CD1c-positive myeloid dendritic cell (primary cell): ENCODE measurements at regions not wholly inside any gene's neighbourhood (a gene's known extent, or its start where the extent isn't known, plus 50 kb on each side); places are given as distances from the start of the nearest gene placed in this dataset.

Source experiments
- DNase-seq: peaks from one replicate; pipeline ENCODE4 v3.0.0-alpha.2; 2016; ENCODE audit errors: extremely low spot score

DNA sequence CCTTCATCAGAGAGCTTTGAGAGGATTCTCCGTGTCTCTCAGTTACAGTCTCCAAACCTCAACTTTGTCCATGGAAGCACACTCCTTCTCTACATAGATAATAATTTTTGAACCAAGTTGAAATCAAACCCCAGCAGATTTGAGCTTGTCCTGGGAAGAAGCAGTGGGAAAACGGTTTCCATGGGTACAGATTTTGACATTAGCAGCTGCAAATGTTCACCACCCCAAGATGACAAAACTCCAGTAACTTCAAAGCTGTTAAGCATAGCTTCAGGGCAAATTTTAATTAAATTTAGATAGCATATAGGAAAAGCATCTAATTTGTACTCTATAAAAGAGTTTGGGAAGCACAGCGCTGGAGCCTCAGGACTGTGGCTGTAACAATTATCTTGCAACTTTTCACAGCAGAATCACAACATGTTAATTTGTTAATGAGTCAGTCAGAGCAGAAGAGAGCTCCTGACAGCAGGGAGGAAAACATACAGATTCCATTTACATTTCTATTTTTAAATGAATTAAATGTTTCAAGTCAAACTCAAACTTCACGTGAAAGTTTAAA lies 240.7 kb downstream of the BMP7 start:
- no peak for DNase-seq

DNA sequence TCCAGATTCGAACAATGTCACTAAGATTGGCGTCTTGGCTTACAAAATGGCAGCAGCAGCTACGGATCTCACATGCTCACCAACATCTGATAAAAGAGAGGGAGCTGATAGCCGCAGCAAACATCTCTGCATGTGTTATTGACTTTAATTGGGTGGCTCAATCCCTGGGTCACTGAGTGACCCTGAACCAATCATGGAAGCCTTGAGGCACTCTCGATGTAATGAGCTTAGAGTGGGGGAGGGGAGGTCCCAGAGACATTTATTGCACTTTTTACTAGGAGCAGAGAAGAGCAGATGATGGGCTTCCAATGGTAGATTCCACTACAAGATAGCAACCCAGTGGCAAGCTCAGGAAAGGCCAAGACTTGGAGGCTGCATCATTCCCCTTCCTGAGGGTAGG lies 238.7 kb downstream of the BMP7 start:
- DNase-seq = no peak

GRCh38 chr20:57030611-57031600 lies 235.5 kb downstream of the BMP7 start:
- DNase-seq = no peak

GRCh38 chr20:57031867-57032355 lies 234.5 kb downstream of the BMP7 start:
- DNase-seq = no peak

DNA sequence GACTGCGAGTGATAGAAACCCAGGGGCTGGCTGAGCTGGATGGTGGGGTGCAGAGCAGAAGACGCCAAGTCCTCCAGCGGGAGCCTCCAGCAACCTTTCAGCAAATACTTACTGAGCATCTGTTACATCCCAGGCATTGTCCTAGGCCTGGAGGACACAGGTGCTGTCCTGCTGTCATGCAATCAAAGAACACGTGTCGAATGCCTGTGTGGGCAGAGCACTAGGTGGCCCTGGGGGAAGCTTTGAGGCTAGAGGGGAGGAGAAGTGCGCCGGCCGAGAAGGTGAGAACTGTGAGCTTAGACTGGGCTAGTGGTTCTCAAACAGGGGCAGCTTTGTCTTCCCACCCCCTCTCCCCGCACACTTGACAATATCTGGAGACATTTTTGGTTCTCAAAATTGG lies 233.6 kb downstream of the BMP7 start:
- DNase-seq = no peak

GRCh38 chr20:57034001-57034400 lies 232.4 kb downstream of the BMP7 start:
- DNase-seq = no peak

DNA sequence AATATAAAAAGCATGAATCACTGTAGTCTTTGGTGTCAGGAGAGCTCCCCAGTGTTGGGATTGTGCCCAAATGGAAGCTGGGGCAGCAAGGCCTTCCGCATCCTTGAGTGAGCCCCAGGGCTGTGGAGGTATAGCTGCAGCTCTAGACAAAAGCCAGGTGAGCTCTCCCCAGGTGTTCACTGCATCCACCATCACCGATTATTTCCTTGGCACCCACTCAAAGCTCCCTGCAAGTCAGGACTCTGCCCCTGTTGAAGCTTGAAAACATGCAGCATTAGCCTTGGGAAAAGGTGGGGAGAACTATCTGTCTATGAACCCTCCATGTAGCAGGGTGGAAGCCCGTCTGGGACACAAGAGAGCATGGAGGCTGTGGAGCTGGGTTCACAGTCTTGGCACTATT lies 228.8 kb downstream of the BMP7 start:
- DNase-seq = no peak

- DNase-seq = no peak
These were observed 227.6 kb downstream of the BMP7 start for GRCh38 chr20:57038608-57039440.

- DNase-seq = no peak
These were observed 226.0 kb downstream of the BMP7 start for GRCh38 chr20:57040466-57040865.

DNA sequence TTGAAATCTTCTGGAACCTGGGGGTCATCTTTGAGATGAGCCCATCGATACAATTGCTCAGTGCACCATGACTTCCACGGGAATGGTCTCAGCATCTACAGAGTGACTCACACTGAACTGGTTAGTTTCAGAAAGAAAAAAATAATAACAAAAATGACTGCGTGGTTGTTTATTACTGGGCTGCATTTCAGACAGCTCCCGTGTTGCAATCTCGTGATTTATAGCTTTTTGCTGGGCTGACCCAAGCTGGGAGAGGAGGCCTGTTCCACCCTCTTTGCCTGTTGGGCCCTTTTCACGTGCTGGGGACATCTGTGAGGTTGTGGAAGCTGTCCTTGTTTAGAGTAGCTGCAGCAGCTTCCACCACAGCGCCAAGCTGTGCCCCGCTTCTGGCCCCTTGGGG lies 225.5 kb downstream of the BMP7 start:
- DNase-seq = no peak

GRCh38 chr20:57043091-57043490 lies 223.3 kb downstream of the BMP7 start:
- DNase-seq = no peak

DNA sequence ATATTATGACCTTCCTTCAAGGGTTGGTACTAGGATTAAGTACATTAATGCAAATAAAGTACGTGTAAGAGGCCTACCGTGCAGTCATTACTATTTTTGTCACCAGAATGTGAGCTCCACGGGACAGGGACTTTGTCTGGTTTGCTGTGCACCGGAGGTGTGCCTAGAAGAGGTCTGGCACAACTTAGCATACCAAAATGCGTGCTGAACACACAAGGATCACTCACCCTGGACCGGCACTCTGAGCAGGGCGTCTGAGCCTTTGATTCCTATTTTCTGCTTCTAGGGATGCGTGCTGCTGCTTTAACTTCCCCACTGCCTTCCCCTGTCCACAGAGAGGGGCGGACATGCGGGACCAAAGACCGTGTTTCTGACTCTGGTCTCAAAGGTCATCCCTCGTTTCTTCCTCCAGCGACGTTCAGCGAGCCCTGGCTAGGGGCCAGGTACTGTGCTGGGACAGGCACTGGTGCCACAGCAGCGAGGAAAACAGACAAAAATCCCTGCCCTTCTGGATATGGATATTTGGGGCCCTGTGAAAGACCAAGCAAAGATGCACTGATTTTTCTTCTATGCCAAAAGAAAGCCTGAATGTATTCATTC lies 222.7 kb downstream of the BMP7 start:
- no peak for DNase-seq

- no peak for DNase-seq
These were observed 219.0 kb downstream of the BMP7 start for GRCh38 chr20:57047281-57048026.

DNA sequence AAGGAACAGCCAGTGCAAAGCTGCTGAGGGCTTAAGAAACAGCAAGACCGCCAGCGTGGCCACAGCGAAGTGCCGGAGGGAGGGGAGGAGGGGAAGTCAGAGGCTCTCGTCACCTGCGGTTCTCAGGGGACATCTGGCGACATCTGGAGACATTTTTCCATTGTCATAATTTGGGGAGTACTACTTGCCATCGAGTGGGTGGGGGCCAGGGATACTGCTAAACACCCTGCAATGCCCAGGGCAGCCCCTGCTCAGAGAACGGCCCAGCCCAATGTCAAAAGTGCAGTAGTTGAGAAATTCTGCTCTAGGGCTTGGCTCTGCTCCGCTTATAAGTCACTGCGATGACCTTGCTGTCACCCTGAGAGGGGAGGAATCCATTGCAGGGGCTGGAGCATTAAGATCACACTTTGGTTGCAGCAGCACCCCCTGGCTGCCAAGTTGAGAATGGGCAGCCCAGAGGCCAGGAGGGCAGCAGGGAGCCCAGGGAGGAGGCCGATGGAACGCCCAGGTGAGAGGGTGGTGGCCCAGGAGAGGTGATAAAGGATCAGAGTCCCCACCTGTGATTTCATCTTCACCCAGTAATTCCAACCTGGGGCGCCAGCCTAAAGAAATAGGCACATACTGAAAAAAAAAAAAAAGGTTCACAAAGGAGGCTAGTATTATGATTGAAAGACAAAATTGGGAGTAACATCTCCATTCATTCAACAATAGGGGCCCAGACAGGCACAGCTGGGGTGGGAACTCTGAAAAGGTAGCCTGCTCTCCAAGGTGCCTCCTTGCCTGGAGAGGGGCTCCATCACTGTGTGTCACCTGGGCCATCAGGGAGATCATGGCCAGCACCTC lies 218.2 kb downstream of the BMP7 start:
- DNase-seq = peak; percentile 15

DNA sequence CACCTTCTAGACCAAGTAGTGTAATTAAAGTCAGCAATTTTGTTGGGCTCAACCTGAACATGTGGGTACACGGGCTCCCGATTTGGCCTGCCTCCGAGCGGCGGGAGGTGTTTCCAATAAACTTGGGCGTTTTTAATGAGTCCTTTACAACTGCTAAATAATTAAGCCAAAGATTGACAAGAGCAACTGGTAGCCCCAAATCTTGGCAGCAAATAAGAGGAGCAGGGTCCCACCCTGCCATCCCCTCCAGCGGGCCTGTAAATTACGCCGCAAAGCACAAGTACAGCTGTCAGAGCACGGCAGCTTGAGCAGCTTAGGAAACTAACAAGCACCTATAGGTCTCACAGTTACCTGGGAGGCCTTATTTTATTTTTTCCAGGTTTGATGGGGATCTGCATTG lies 217.1 kb downstream of the BMP7 start:
- DNase-seq = no peak

- no peak for DNase-seq
These were observed 215.3 kb downstream of the BMP7 start for GRCh38 chr20:57051096-57051495.

GRCh38 chr20:57053067-57053466 lies 213.4 kb downstream of the BMP7 start:
- no peak for DNase-seq

GRCh38 chr20:57053793-57054552 lies 212.5 kb downstream of the BMP7 start:
- DNase-seq = no peak

DNA sequence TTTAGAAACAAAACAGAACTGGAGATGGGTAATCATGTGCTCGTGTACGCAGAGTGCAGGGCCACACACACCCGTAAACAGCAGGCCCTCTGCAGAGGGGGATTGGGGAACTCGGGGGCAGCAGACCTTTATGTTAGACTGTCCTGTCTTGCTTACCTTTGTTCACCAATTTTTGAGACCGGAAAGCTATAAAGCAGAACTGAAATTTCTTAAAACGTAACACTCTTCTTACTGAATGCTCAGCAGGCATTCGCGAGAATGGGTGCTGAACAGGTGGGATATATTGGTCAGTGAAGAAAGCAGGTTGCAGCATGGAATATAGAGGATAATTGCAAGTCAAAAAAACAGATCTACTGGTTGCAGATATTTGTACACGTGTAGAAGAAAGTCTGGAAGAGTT lies 211.1 kb downstream of the BMP7 start:
- no peak for DNase-seq
